Prostate gland (tissue), 2 donors: ENCODE measurements at regions not wholly inside any gene's neighbourhood (a gene's known extent, or its start where the extent isn't known, plus 50 kb on each side); places are given as distances from the start of the nearest gene placed in this dataset.

Experiments
- DNase-seq: peaks from one replicate; pipeline ENCODE4 v3.0.0-alpha.2; 2019; ENCODE audit warnings: low spot score
- H3K27ac ChIP-seq, 2 donors: fragments of 200-600 bp; sonication (generic); 2 replicates each; pipeline ENCODE4 v1.5.1; 2017 to 2019
- H3K27me3 ChIP-seq: fragments of 200-600 bp; sonication (generic); replicated peaks from 2 replicates; pipeline ENCODE4 v1.5.1; 2019; ENCODE audit not compliant: insufficient read depth
- H3K36me3 ChIP-seq, 2 donors: fragments of 200-600 bp; sonication (generic); 1 replicate in 1 of 2; 2 replicates in 1 of 2; pipeline versions ENCODE4 v1.5.1 to v1.8.1; 2017 to 2019
- H3K4me1 ChIP-seq: fragments of 200-600 bp; sonication (generic); replicated peaks from 2 replicates; pipeline ENCODE4 v1.5.1; 2019
- H3K4me3 ChIP-seq, 2 donors: fragments of 200-600 bp; sonication (generic); 2 replicates each; pipeline ENCODE4 v1.5.1; 2017 to 2019
- H3K9me3 ChIP-seq: fragments of 200-600 bp; sonication (generic); 2 replicates; pipeline ENCODE4 v1.5.1; 2017
- POLR2A ChIP-seq: fragments of 450-650 bp; IDR thresholded peaks from one replicate; pipeline ENCODE4 v1.6.1; 2016; ENCODE audit warnings: antibody characterized with exemption, mild to moderate bottlenecking
- POLR2AphosphoS5 ChIP-seq: sonication (generic); formaldehyde crosslinking; IDR thresholded peaks from one replicate; pipeline ENCODE4 v1.6.1; 2017; ENCODE audit warnings: antibody characterized with exemption
- WGBS: methylation state at CpG from one replicate; pipeline ENCODE4 v1.1.5; 2018; 5-methylcytosine and 5-hydroxymethylcytosine counted together
- intact Hi-C: fragments of 100-400 bp; cut with DNase I; formaldehyde crosslinking; loops from one replicate; pipeline ENCODE4 v1.14.2; 2022
- TF ChIP-seq, protein P1 (sequence below), 4 experiments: fragments of 200-600 bp in 2 of 4; fragments of 450-650 bp in 2 of 4; sonication (generic) in 2 of 4; IDR thresholded peaks; 1 replicate in 3 of 4; 2 replicates in 1 of 4; pipeline ENCODE4 v1.5.1; 2016 to 2019; ENCODE audit warnings: antibody characterized with exemption in 4 of 4, mild to moderate bottlenecking in 2 of 4, moderate library complexity in 2 of 4

GRCh38 chr10:85148693-85149640, 820.6 kb downstream of the CCSER2 start:
- Histone ChIP-seq H3K4me3 (no peak overlapping the region), H3K27me3 (no peaks in the 10 kb centered on the region), H3K4me1 (peaks cover 3% of the 10 kb centered on the region), H3K36me3 (no peaks in the 10 kb centered on the region), H3K27ac (no peak overlapping the region), H3K9me3 (no peaks in the 10 kb centered on the region)
- no peak for DNase-seq
- TF ChIP-seq POLR2AphosphoS5, result peak; percentile 37
- no peak for TF ChIP-seq POLR2A
- TF ChIP-seq, protein P1, sequence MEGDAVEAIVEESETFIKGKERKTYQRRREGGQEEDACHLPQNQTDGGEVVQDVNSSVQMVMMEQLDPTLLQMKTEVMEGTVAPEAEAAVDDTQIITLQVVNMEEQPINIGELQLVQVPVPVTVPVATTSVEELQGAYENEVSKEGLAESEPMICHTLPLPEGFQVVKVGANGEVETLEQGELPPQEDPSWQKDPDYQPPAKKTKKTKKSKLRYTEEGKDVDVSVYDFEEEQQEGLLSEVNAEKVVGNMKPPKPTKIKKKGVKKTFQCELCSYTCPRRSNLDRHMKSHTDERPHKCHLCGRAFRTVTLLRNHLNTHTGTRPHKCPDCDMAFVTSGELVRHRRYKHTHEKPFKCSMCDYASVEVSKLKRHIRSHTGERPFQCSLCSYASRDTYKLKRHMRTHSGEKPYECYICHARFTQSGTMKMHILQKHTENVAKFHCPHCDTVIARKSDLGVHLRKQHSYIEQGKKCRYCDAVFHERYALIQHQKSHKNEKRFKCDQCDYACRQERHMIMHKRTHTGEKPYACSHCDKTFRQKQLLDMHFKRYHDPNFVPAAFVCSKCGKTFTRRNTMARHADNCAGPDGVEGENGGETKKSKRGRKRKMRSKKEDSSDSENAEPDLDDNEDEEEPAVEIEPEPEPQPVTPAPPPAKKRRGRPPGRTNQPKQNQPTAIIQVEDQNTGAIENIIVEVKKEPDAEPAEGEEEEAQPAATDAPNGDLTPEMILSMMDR (IDR thresholded peaks at IDR 0.05), result no peak
- WGBS, result 30% methylated on average over 15 of the region's 15 CpGs
- intact Hi-C loops, result no loop called here

- 85% methylated on average over 2 of the region's 2 CpGs for whole genome bisulfite sequencing
- intact Hi-C loops, result no loop called here
- Histone ChIP-seq H3K4me3 (no peak overlapping the region), H3K27ac (no peak overlapping the region), H3K4me1 (peaks cover 3% of the 10 kb centered on the region), H3K9me3 (no peaks in the 10 kb centered on the region), H3K36me3 (no peaks in the 10 kb centered on the region), H3K27me3 (no peaks in the 10 kb centered on the region)
- TF ChIP-seq POLR2A (no peak), POLR2AphosphoS5 (no peak)
- TF ChIP-seq, protein P1 (IDR thresholded peaks at IDR 0.05), result no peak
- DNase-seq, result no peak
Observed at GRCh38 chr10:85149766-85150165, 821.4 kb downstream of the CCSER2 start.

GRCh38 chr10:85151506-85151905, 823.1 kb downstream of the CCSER2 start:
- no peak overlapping the region for H3K27ac ChIP-seq

GRCh38 chr10:85152496-85152895, 824.1 kb downstream of the CCSER2 start:
- H3K27me3 ChIP-seq, result no peaks in the 10 kb centered on the region
- WGBS, result 64% methylated on average over 3 of the region's 3 CpGs
- TF ChIP-seq POLR2A (no peak), POLR2AphosphoS5 (no peak)
- no peak for DNase-seq
- H3K9me3 ChIP-seq, result no peaks in the 10 kb centered on the region
- H3K4me1 ChIP-seq, result peaks cover 3% of the 10 kb centered on the region
- intact Hi-C loops, result no loop called here
- no peaks in the 10 kb centered on the region for H3K36me3 ChIP-seq
- H3K4me3 ChIP-seq, result no peak overlapping the region
- no peak overlapping the region for H3K27ac ChIP-seq

More at GRCh38 chr10:85151506-85151905, 823.1 kb downstream of the CCSER2 start:
- H3K36me3 ChIP-seq, result no peaks in the 10 kb centered on the region
- TF ChIP-seq, protein P1 (IDR thresholded peaks at IDR 0.05), result no peak
- TF ChIP-seq POLR2AphosphoS5 (no peak), POLR2A (no peak)
- intact Hi-C loops, result no loop called here
- H3K4me3 ChIP-seq, result no peak overlapping the region
- DNase-seq, result no peak
- H3K27me3 ChIP-seq, result no peaks in the 10 kb centered on the region
- no peaks in the 10 kb centered on the region for H3K9me3 ChIP-seq
- H3K4me1 ChIP-seq, result peaks cover 3% of the 10 kb centered on the region
- WGBS, result 63% methylated on average over 3 of the region's 3 CpGs

- H3K4me1 ChIP-seq, result peaks cover 3% of the 10 kb centered on the region
- 59% methylated on average over 1 of the region's 1 CpG for WGBS
- no peak for DNase-seq
- H3K27me3 ChIP-seq, result no peaks in the 10 kb centered on the region
- no peak for TF ChIP-seq POLR2AphosphoS5
- TF ChIP-seq POLR2A, result no peak
- TF ChIP-seq, protein P1 (IDR thresholded peaks at IDR 0.05), result no peak
- intact Hi-C loops, result no loop called here
- H3K27ac ChIP-seq, result no peak overlapping the region
- no peaks in the 10 kb centered on the region for H3K36me3 ChIP-seq
- H3K9me3 ChIP-seq, result no peaks in the 10 kb centered on the region
- no peak overlapping the region for H3K4me3 ChIP-seq
Observed at GRCh38 chr10:85152911-85153310, 824.5 kb downstream of the CCSER2 start.
